ENCODE measurements at regions not wholly inside any gene's neighbourhood (a gene's known extent, or its start where the extent isn't known, plus 50 kb on each side); places are given as distances from the start of the nearest gene placed in this dataset.

DNA sequence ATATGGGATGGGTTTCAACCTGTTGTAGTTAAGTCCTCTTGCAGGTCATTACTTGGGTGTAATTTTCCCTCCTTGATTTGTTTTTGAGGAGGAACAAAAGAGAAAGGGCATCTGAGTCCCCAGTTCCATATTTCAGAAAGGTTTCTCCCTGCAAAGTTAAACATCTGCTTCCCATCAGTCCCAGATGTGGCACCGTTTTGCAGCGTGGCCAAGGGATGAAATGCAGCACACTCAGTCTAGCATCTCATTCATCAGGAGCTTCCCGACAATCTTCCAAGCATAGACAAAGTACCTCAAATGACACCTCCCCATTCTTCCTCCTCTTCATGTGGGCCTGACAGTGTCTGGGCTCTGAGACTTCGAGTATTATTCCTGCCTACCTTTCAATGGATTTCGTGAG is 363.7 kb upstream of the SOX9 start:
- TF ChIP-seq, protein P1, sequence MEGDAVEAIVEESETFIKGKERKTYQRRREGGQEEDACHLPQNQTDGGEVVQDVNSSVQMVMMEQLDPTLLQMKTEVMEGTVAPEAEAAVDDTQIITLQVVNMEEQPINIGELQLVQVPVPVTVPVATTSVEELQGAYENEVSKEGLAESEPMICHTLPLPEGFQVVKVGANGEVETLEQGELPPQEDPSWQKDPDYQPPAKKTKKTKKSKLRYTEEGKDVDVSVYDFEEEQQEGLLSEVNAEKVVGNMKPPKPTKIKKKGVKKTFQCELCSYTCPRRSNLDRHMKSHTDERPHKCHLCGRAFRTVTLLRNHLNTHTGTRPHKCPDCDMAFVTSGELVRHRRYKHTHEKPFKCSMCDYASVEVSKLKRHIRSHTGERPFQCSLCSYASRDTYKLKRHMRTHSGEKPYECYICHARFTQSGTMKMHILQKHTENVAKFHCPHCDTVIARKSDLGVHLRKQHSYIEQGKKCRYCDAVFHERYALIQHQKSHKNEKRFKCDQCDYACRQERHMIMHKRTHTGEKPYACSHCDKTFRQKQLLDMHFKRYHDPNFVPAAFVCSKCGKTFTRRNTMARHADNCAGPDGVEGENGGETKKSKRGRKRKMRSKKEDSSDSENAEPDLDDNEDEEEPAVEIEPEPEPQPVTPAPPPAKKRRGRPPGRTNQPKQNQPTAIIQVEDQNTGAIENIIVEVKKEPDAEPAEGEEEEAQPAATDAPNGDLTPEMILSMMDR (IDR thresholded peaks at IDR 0.05), result no peak
- TF ChIP-seq EZH2 (IDR thresholded peaks at IDR 0.05; ENCODE audit: borderline replicate concordance, insufficient read depth, low read depth, low read length, poor library complexity, severe bottlenecking), result no peak

Data from B cell (primary cell).